K562 (cell line): ENCODE measurements at regions not wholly inside any gene's neighbourhood (a gene's known extent, or its start where the extent isn't known, plus 50 kb on each side); places are given as distances from the start of the nearest gene placed in this dataset.

Experiments
- ATAC-seq: fragments of 200-7000 bp; cut with Tn5 transposase; 3 replicates; pipeline ENCODE4 v1.9.1; 2020; ENCODE audit warnings: moderate library complexity
- BruUV-seq: library from RNA; stranded (reverse); fragments of 400-500 nt; replicated peaks from 2 replicates; lab custom pipeline; 2021; lab: Mats Ljungman, UMichigan
- CTCF ChIA-PET: fragments of 300-600 bp; formaldehyde crosslinking; extraction: SDS; loops from one replicate; lab custom pipeline; 2021; ENCODE audit warnings: low intra/inter-chr PET ratio; lab: Yijun Ruan, JAX
- POLR2A ChIA-PET: fragments of 300-600, 350-650 bp; sonication (Branson Sonifier 250); formaldehyde crosslinking; extraction: SDS; loops from one replicate; lab custom pipeline; 2021; ENCODE audit warnings: antibody characterized with exemption, inconsistent platforms; lab: Yijun Ruan, JAX
- DNase-seq, 4 experiments: peaks; one replicate each; pipeline versions ENCODE4 v3.0.0 to v3.0.0-alpha.2; 2011 to 2018; ENCODE audit warnings: low spot score in 3 of 4, mixed read lengths in 3 of 4; ENCODE audit errors: extremely low read depth in 1 of 4
- FAIRE-seq: peaks from 2 replicates; lab custom pipeline; 2011; peaks lifted over from hg19 to GRCh38; lab: Jason Lieb, UNC
- H2AFZ ChIP-seq: 2 replicates; pipeline ENCODE4 v1.6.0; 2011; ENCODE audit warnings: low read depth, low read length, control low read depth, inconsistent platforms
- H3K27ac ChIP-seq: fragments of 200-600 bp; 3 replicates; pipeline ENCODE4 v1.8.0; 2011; ENCODE audit warnings: low read depth, mild to moderate bottlenecking, control low read depth, inconsistent platforms, low read length, moderate library complexity, mixed read lengths; ENCODE audit errors: extremely low read depth
- H3K27me3 ChIP-seq, 2 experiments: fragments of 300-600 bp in 1 of 2; 2 replicates in 1 of 2; 3 replicates in 1 of 2; pipeline versions ENCODE4 v1.6.0 to v1.8.0; 2011; ENCODE audit warnings: inconsistent platforms in 2 of 2, low read length in 2 of 2, mild to moderate bottlenecking in 1 of 2, mixed read lengths in 1 of 2, moderate library complexity in 1 of 2; ENCODE audit not compliant: control insufficient read depth in 2 of 2, insufficient read depth in 2 of 2
- H3K36me3 ChIP-seq: fragments of 300-600 bp; 3 replicates; pipeline ENCODE4 v1.8.0; 2011; ENCODE audit warnings: mild to moderate bottlenecking, low read length, inconsistent platforms; ENCODE audit not compliant: control insufficient read depth, insufficient read depth
- H3K4me1 ChIP-seq, 2 experiments: fragments of 200-600 bp in 1 of 2; replicated peaks in 1 of 2; 2 replicates in 1 of 2; 3 replicates in 1 of 2; pipeline versions ENCODE4 v1.5.1 to v1.8.0; 2011; ENCODE audit warnings: inconsistent platforms in 2 of 2, low read length in 2 of 2, mild to moderate bottlenecking in 1 of 2, mixed read lengths in 1 of 2, moderate library complexity in 1 of 2; ENCODE audit not compliant: control insufficient read depth in 2 of 2, insufficient read depth in 2 of 2
- H3K4me2 ChIP-seq: 2 replicates; pipeline ENCODE4 v1.6.1; 2011; ENCODE audit warnings: low read length, control low read depth, inconsistent platforms, mixed read lengths; ENCODE audit not compliant: insufficient read depth
- H3K4me3 ChIP-seq: fragments of 200-600 bp; sonication (generic), shearing (Covaris generic); 2 replicates; pipeline ENCODE4 v1.5.1; 2016; ENCODE audit warnings: control low read depth, inconsistent platforms
- H3K79me2 ChIP-seq: fragments of 200-600 bp; 3 replicates; pipeline ENCODE4 v1.8.0; 2011; ENCODE audit warnings: low read length, inconsistent platforms; ENCODE audit not compliant: control insufficient read depth, insufficient read depth
- H3K9ac ChIP-seq, 2 experiments: 2 replicates each; pipeline versions ENCODE4 v1.6.0 to v1.6.1; 2011; ENCODE audit warnings: low read depth in 2 of 2, low read length in 2 of 2, control low read depth in 1 of 2, inconsistent platforms in 1 of 2, mild to moderate bottlenecking in 1 of 2, mixed read lengths in 1 of 2; ENCODE audit not compliant: insufficient read depth in 1 of 2
- H3K9me1 ChIP-seq: one replicate; pipeline ENCODE4 v1.6.0; 2011; ENCODE audit warnings: inconsistent platforms, mild to moderate bottlenecking, low read length, moderate library complexity; ENCODE audit not compliant: control insufficient read depth, insufficient read depth
- H3K9me3 ChIP-seq: replicated peaks from 2 replicates; pipeline ENCODE4 v1.5.1; 2011; ENCODE audit warnings: low read depth, low read length, inconsistent platforms; ENCODE audit not compliant: control insufficient read depth, insufficient read depth
- H4K20me1 ChIP-seq: replicated peaks from 2 replicates; pipeline ENCODE4 v1.6.1; 2011; ENCODE audit warnings: low read length, inconsistent platforms, mixed read lengths; ENCODE audit not compliant: control insufficient read depth, insufficient read depth
- ATF1 ChIP-seq, 2 experiments: fragments of 450-650 bp in 1 of 2; IDR thresholded peaks; 2 replicates each; pipeline ENCODE4 v1.6.1; 2016; ENCODE audit warnings: missing compliant biosample characterization in 1 of 2, missing genetic modification characterization in 1 of 2
- BRD4 ChIP-seq: fragments of 200-600 bp; sonication (generic); IDR thresholded peaks from 2 replicates; pipeline ENCODE4 v1.6.1; 2017; ENCODE audit warnings: inconsistent platforms
- E2F3 ChIP-seq: fragments of 250-450 bp; sonication (Bioruptor Pico); IDR thresholded peaks from 2 replicates; pipeline ENCODE4 v1.4.0; 2020; ENCODE audit warnings: mild to moderate bottlenecking
- ETV5 ChIP-seq: sonication (generic); formaldehyde crosslinking; IDR thresholded peaks from 2 replicates; pipeline ENCODE4 v1.4.0; 2020; ENCODE audit warnings: low read depth, mild to moderate bottlenecking, missing genetic modification reagents
- KAT2B ChIP-seq: IDR thresholded peaks from one replicate; pipeline ENCODE4 v1.6.1; 2012; ENCODE audit warnings: low read depth, mild to moderate bottlenecking, control low read depth, inconsistent platforms, low read length, moderate library complexity
- NCOA1 ChIP-seq: fragments of 450-650 bp; IDR thresholded peaks from 2 replicates; pipeline ENCODE4 v1.6.1; 2016; ENCODE audit warnings: low read depth
- PHF21A ChIP-seq: fragments of 450-650 bp; IDR thresholded peaks from 2 replicates; pipeline ENCODE4 v1.6.1; 2017; ENCODE audit warnings: low read depth, borderline replicate concordance
- ZNF57 ChIP-seq: fragments of 450-650 bp; formaldehyde crosslinking; IDR thresholded peaks from 2 replicates; pipeline ENCODE4 v1.4.0; 2020; ENCODE audit warnings: mild to moderate bottlenecking, moderate library complexity
- ZNF77 ChIP-seq: fragments of 250-450 bp; sonication (Bioruptor Pico); IDR thresholded peaks from 2 replicates; pipeline ENCODE4 v1.5.0; 2020
- WGBS: fragments of 100-300 bp; shearing (Covaris generic); methylation state at CpG from one replicate; pipeline ENCODE4 v1.1.6; 2016; ENCODE audit warnings: low coverage, mixed read lengths; ENCODE audit not compliant: insufficient coverage; ENCODE audit errors: missing lambda C conversion rate; 5-methylcytosine and 5-hydroxymethylcytosine counted together
- in situ Hi-C: fragments of 300-500 bp; cut with MboI; formaldehyde crosslinking; loops from 4 replicates; pipeline ENCODE4 v1.15.0; 2018; ENCODE audit warnings: inconsistent platforms, mixed read lengths
- intact Hi-C: fragments of 100-400 bp; cut with micrococcal nuclease; formaldehyde crosslinking; loops from 2 replicates; pipeline ENCODE4 v1.14.2; 2022

GRCh38 chr4:151887031-151887815 lies 126.4 kb upstream of the GATB start:
- WGBS = 0% methylated on average over 9 of the region's 9 CpGs
- no peak overlapping the region for H2AFZ ChIP-seq
- H3K36me3 ChIP-seq = no peaks in the 10 kb centered on the region
- H3K79me2 ChIP-seq = no peaks in the 10 kb centered on the region
- H3K9me1 ChIP-seq = no peaks in the 10 kb centered on the region
- no peak overlapping the region for H3K9ac ChIP-seq
- H3K4me2 ChIP-seq = no peak overlapping the region
- no peaks in the 10 kb centered on the region for H3K4me1 ChIP-seq
- BruUV-seq = no TSS peak
- in situ Hi-C loops (no loop called here), intact Hi-C loops (no loop called here)
- H3K4me3 ChIP-seq = no peak overlapping the region
- no peaks in the 10 kb centered on the region for H4K20me1 ChIP-seq
- DNase-seq (no peak), FAIRE-seq (no peak), ATAC-seq (no peak)
- H3K9me3 ChIP-seq = no peaks in the 10 kb centered on the region
- ChIA-PET CTCF (no interaction called here), POLR2A (interaction anchor here (0.6 kb wide), 1 partner anchor 85 kb away, joined by 5 read pairs; no protein-coding TSS in a partner anchor)
- no peak overlapping the region for H3K27ac ChIP-seq
- H3K27me3 ChIP-seq = peaks cover 0 to 5% of the 10 kb centered on the region in 2 experiments; a peak in 2 of 5 replicates
- TF ChIP-seq PHF21A = no peak
- TF ChIP-seq KAT2B = no peak
- no peak for TF ChIP-seq BRD4
- TF ChIP-seq E2F3 = no peak
- TF ChIP-seq ZNF57 (CRISPR knock-in tag) = no peak
- TF ChIP-seq ATF1 (CRISPR knock-in tag; IDR thresholded peaks at IDR 0.05) = no peak
- TF ChIP-seq ATF1 (tag; IDR thresholded peaks at IDR 0.05) = no peak
- no peak for TF ChIP-seq ZNF77 (CRISPR knock-in tag)
- TF ChIP-seq ETV5 (CRISPR knock-in tag) = no peak
- no peak for TF ChIP-seq NCOA1
